ENCODE measurements at regions not wholly inside any gene's neighbourhood (a gene's known extent, or its start where the extent isn't known, plus 50 kb on each side); places are given as distances from the start of the nearest gene placed in this dataset.

GRCh38 chr5:133700251-133700650 is 87.9 kb upstream of the FSTL4 start:
- no peak for TF ChIP-seq CTCF (IDR thresholded peaks at IDR 0.05; ENCODE audit: unreplicated experiment)
- Mint-ChIP-seq H3K27ac (ENCODE audit: unreplicated experiment) (no peak overlapping the region), H3K9me3 (ENCODE audit: unreplicated experiment) (peaks cover 3% of the 10 kb centered on the region), H3K27me3 (ENCODE audit: unreplicated experiment) (peaks cover 4% of the 10 kb centered on the region), H3K4me1 (ENCODE audit: unreplicated experiment) (peaks cover 3% of the 10 kb centered on the region), H3K36me3 (ENCODE audit: low read depth, unreplicated experiment) (peaks cover 5% of the 10 kb centered on the region), H3K4me3 (ENCODE audit: unreplicated experiment) (no peak overlapping the region)
- no peak for DNase-seq (ENCODE audit: low spot score)

DNA sequence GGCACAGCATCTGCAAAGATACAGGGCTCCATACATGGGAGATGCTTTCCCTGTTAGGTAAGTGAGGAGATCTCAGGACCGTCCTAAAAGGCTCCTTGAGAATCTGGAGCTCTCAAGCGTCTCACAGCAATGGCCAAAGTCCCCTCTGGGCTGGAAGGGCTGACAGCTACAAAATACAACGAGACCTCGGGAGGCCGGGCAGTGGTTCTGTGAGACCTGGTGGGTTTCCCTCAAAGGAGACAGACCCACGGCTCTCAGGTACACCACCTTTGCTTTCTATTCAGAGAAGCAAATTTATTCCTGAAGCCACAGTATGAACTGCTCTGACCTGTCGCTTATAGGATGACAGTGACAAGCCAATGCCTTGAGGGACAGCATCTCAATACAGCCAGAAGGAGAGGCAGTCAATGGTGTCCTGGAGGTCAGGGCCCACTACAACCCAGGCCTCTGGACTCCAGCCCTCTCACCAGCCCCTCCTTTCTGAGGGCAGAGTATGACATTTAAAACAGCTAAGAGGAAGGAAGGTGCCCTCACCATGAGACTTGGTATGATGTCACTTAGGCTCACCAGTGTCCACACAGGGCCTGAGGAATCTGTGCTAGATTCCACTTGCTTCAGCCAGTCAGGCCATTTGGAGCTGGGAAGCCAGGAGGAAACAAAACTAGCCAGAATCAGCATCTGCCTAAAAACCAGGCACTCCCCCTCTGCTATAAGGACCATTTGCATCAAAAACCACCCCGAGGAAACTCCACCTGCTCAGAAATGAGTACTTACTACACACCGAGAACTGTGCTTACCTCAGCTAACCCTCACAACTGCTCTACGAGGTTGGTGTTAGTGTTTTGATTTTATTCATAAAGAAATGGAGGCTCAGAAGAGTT is 86.5 kb upstream of the FSTL4 start:
- Mint-ChIP-seq H3K27me3 (ENCODE audit: unreplicated experiment) (peaks cover 4% of the 10 kb centered on the region), H3K9me3 (ENCODE audit: unreplicated experiment) (peaks cover 3% of the 10 kb centered on the region), H3K4me1 (ENCODE audit: unreplicated experiment) (peaks cover under 1% of the 10 kb centered on the region), H3K36me3 (ENCODE audit: low read depth, unreplicated experiment) (peaks cover 5% of the 10 kb centered on the region), H3K27ac (ENCODE audit: unreplicated experiment) (no peak overlapping the region), H3K4me3 (ENCODE audit: unreplicated experiment) (no peak overlapping the region)
- no peak for TF ChIP-seq CTCF (IDR thresholded peaks at IDR 0.05; ENCODE audit: unreplicated experiment)
- no peak for DNase-seq (ENCODE audit: low spot score)

GRCh38 chr5:133698259-133698554 is 85.9 kb upstream of the FSTL4 start:
- TF ChIP-seq CTCF (IDR thresholded peaks at IDR 0.05; ENCODE audit: unreplicated experiment) = no peak
- H3K9me3 Mint-ChIP-seq (ENCODE audit: unreplicated experiment) = peaks cover 3% of the 10 kb centered on the region
- H3K36me3 Mint-ChIP-seq (ENCODE audit: low read depth, unreplicated experiment) = peaks cover 5% of the 10 kb centered on the region
- H3K27me3 Mint-ChIP-seq (ENCODE audit: unreplicated experiment) = peaks cover 4% of the 10 kb centered on the region
- DNase-seq (ENCODE audit: low spot score) = no peak
- no peaks in the 10 kb centered on the region for H3K4me1 Mint-ChIP-seq (ENCODE audit: unreplicated experiment)
- H3K4me3 Mint-ChIP-seq (ENCODE audit: unreplicated experiment) = no peak overlapping the region
- H3K27ac Mint-ChIP-seq (ENCODE audit: unreplicated experiment) = no peak overlapping the region

DNA sequence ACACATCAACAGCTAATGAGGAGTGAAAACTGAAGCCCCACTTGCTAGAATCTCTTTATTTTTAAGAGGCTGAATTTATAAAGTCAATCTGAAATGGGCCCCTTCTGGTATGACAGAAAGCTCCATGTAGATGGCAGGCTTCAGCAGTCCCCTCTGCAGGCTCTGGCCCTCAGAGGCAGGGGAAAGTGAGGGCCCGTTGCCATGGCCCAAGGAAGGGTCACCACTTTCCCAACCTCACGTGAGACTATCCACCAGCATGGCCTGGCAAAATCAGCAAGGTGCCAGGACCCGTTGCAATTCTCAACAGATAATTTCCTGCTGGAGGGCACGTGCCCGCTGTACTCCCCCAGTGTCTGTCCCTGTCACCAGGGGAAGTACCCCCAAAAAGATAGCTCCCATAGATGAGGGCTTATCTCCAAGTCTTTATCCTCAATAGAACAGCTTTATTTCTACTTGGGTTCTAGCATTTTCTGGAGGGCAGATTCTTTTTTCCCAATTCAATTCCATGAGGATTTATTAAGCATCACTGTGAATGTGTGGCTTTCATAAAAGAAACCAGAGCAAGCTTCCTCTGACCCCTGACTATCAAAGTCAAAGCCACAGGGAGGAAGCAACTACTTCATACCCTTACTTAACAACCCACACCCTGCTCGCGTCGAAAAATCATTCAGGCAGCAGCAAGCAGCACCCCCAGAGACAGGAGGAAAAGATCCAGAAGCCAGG is 85.4 kb upstream of the FSTL4 start:
- no peak overlapping the region for H3K27ac Mint-ChIP-seq (ENCODE audit: unreplicated experiment)
- H3K4me1 Mint-ChIP-seq (ENCODE audit: unreplicated experiment) = no peaks in the 10 kb centered on the region
- H3K4me3 Mint-ChIP-seq (ENCODE audit: unreplicated experiment) = no peak overlapping the region
- peaks cover 5% of the 10 kb centered on the region for H3K36me3 Mint-ChIP-seq (ENCODE audit: low read depth, unreplicated experiment)
- peaks cover 3% of the 10 kb centered on the region for H3K9me3 Mint-ChIP-seq (ENCODE audit: unreplicated experiment)
- TF ChIP-seq CTCF (IDR thresholded peaks at IDR 0.05; ENCODE audit: unreplicated experiment) = no peak
- DNase-seq (ENCODE audit: low spot score) = no peak
- peaks cover 4% of the 10 kb centered on the region for H3K27me3 Mint-ChIP-seq (ENCODE audit: unreplicated experiment)
